NB4 (cell line): ENCODE measurements at regions not wholly inside any gene's neighbourhood (a gene's known extent, or its start where the extent isn't known, plus 50 kb on each side); places are given as distances from the start of the nearest gene placed in this dataset.
A peak's percentile ranks its signal among the peaks of the same experiment; 100 is the strongest.
"Not testable (repeated sequence)": the region's sequence is repeated elsewhere in the genome, so short reads cannot be mapped to it uniquely, and the experiment has no call there.

Experiments
- POLR2A ChIP-seq: IDR thresholded peaks from 2 replicates; pipeline ENCODE4 v1.6.1; 2011; ENCODE audit warnings: mild to moderate bottlenecking; ENCODE audit not compliant: insufficient read length; ENCODE audit errors: extremely low read depth
- TF ChIP-seq, protein P1 (sequence below): IDR thresholded peaks from one replicate; pipeline ENCODE4 v1.5.1; 2012; ENCODE audit warnings: low read depth, low read length
- TF ChIP-seq, protein P2 (sequence below): IDR thresholded peaks from 2 replicates; pipeline ENCODE4 v1.6.1; 2011; ENCODE audit warnings: low read depth, low read length

DNA sequence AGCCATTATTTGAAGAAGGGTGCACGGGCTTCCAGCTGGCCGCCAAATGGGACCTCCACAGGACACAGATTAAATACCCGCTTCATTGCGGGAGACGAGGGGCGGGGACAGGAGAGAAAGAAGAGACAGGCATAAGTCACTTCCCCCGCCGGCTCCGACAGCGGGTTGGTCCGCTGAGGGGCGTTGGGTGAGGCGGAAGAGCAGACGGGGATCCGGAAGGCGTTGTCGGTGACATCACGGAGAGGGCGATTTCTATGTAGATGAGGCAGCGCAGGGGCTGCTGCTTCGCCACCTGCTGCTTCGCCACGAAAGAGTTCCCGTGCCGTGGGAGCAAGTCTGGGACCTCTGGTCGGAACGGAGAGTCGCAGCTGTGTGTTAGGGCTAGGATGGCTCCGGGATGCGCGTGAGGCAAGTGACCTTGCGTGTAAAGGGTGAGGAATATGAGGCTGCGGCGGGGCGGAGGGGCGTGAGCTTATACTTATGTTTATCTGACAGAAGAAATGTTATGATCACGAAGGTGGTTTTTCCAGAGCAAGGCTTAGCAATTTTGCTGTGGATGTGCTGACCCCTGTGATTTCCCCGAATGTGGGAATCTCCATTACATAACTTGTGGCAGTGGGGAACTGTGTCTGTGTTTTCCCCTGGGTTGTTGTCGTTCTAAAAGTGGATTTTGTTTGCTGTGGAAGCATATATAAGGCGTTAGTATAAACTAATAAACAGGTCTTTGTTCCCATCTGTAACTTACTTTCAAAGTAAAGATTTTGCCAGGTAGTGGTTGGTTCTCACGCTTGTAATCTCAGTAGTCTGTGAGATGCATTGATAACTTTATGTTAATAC is 52.9 kb downstream of the PPIAL4C start:
- TF ChIP-seq, protein P1, sequence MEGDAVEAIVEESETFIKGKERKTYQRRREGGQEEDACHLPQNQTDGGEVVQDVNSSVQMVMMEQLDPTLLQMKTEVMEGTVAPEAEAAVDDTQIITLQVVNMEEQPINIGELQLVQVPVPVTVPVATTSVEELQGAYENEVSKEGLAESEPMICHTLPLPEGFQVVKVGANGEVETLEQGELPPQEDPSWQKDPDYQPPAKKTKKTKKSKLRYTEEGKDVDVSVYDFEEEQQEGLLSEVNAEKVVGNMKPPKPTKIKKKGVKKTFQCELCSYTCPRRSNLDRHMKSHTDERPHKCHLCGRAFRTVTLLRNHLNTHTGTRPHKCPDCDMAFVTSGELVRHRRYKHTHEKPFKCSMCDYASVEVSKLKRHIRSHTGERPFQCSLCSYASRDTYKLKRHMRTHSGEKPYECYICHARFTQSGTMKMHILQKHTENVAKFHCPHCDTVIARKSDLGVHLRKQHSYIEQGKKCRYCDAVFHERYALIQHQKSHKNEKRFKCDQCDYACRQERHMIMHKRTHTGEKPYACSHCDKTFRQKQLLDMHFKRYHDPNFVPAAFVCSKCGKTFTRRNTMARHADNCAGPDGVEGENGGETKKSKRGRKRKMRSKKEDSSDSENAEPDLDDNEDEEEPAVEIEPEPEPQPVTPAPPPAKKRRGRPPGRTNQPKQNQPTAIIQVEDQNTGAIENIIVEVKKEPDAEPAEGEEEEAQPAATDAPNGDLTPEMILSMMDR = not testable (repeated sequence)
- peak; percentile 92 for TF ChIP-seq POLR2A
- TF ChIP-seq, protein P2, sequence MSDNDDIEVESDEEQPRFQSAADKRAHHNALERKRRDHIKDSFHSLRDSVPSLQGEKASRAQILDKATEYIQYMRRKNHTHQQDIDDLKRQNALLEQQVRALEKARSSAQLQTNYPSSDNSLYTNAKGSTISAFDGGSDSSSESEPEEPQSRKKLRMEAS = not testable (repeated sequence)
